NCI-H510A (cell line): ENCODE measurements at regions not wholly inside any gene's neighbourhood (a gene's known extent, or its start where the extent isn't known, plus 50 kb on each side); places are given as distances from the start of the nearest gene placed in this dataset.

ENCODE experiments used
- DNase-seq: peaks from one replicate; lab custom pipeline; 2025; lab: John Stamatoyannopoulos, UW

DNA sequence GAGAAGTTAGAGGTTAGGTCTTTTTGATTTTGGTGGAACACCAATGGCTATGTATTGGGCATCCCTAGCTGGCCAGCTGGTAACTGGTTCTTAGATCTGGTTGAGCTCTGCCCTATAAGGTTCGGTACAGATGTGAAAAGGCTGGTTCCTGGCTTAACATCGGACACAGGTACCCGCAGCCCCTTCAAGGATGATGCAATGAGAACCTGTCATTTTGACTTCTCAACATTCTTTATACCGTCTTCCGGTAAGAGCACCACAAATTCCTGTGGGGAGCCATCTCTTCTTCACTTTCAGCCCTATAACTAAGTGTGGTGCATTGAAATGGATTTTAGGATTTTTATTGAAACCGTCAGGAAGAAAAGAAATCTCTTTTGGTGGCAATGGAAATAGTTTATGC, 222.8 kb downstream of the ADAMTS9 start:
- no peak for DNase-seq

DNA sequence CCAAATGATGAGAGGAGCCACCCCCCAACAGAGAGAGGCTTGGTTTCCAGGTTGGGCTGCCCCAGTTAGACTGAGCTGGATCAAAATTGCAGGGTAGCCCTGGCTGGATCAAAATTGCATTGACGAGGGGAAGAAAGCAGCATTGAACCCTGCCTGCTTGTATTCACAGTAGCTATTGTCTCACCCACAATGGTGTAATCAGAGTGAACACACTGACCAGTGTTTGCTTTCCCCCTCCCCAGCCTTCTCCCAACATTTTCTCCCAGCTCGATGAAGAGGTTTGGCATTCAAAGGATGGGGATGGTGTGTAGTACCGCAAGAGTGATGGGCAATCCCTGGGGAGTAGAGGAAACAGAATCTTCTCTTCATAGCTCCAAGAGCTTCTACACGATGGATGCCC, 223.8 kb downstream of the ADAMTS9 start:
- no peak for DNase-seq

DNA sequence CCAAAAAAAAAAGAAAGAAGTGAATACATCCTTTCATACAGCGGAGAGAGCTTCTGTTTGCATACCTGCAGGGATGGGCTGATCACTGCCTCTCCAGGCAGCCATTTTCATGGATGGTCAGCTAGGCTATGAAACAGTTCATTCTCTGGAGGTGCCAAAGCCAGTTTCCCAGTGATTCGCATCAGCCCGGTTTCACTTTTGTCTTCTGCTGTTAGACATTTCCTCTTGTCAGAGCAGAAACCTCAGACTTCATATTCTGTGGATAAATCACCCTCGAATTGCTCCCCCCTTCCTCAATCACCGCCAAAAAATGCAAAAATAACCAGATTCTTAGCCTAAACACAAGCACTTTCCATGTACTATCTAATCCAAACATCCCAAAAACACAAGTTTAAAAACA, 225.6 kb downstream of the ADAMTS9 start:
- no peak for DNase-seq

DNA sequence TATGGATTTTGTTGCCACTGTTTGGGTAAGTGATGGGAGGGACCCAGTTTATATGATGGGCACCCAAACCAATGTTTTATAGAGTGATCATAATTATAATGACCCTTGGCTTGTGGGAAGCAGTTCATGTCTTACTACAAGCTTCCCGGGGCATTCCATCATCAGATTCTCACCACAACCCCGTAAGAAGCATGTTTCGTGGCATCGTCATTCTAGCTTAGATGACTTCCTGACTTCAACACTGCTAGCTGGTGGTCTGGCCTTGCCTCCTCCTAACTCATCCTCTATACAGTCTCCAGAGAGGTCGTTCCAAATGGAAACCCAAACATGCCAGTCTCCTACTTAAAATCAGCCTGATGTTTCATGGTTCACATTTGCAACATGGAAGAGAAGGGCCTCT, 226.9 kb downstream of the ADAMTS9 start:
- no peak for DNase-seq

DNA sequence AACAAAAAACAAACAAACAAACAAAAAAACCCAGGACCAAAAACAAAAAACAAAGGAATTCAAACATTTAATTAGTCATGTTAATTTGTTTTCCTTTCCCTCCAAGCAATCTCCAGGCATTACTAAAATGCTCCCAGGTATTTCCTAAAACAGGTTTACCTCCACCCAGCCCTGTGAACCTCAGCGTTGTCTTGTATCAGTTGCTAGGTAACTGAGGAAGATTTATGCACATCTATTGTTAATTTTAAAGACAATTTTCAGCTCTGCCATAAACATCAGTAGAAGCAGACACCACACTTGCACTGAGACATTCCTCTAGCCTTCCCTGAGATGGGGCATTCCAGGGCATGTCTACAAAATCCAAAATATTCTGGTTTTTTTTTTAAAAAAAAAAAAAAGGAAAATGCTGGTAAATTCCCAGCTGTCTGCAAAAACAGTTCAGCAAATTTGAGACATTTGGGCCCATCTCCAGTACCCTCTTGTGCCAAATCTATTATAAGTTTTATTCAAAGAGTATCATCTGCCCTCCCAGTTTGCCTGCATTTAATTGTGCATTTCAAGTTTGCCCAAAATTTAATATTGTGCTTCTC, 227.6 kb downstream of the ADAMTS9 start:
- no peak for DNase-seq

DNA sequence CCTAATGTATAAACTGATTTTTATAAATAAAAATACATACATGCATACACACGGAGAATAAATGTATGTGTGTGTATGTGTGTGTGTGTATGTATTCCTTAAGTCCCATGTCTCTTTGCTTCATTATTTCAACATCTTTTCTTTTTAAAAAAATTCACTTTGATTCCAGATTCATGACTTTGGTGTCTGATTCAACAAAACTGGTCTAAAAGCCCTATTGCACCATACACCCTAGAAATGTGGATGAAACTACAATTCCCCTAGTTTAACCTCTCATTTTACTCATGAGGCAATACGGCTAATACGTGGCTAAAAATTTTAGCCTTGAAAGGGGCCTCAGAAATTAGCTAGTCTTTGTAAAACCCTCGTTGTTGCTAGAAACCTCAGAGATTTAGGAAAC, 228.1 kb downstream of the ADAMTS9 start:
- no peak for DNase-seq

DNA sequence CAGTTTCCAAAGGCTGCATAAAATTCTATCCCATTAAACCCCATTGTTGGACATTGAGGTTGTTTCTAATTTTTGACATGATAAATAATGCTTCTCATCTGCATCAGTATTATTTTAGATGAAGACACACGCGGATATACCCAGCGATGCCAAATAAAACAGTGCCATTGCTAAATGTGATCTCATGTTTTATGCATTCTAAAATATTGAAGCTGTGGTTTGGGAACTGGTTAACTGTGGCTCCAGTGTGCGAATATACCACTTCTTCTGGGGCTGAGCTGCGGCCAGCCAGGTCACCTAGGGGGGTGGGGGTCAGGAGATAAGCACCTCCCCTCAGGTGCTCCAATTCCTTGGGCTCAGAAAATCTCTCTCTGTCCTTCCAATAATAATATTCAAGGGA, 230.0 kb downstream of the ADAMTS9 start:
- DNase-seq = no peak

DNA sequence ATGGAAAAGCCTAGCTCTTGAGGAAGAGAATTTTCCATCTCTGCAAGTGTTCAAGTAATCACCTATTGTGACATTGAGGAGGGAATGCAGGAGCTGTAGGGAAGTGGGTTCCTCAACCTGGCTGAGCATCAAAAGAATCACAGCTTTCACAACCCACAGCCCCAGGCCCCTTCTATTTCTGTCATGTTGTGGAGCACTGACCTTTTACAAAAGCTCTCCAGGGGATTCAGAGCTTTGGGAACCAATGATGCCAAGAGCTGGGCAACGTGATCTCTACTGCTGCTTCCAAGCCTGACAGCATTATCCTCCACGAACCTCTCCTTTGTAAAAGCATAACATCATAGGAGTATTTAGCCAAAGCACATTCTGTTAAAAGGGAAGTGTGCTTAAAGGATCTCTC, 231.1 kb downstream of the ADAMTS9 start:
- DNase-seq = no peak

DNA sequence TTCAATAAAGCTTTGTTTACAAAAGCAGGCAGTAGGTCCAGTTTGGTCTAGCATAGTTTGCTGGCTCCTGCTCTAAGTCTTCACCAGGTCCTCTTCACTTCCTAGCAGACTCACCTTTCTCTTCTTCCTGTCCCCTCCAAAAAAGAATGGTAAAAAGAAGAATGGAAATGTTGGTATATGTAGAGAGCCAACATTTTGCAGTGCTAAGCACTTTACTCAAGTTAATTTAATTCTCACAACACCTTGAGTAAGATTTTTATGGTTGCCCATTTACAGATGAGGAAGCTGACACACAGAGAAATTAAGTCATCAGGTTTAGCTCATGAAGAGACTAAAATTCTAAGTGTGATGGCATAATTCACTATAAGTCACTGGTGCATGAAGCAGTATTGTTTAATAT, 230.1 kb upstream of the PRICKLE2 start:
- no peak for DNase-seq

DNA sequence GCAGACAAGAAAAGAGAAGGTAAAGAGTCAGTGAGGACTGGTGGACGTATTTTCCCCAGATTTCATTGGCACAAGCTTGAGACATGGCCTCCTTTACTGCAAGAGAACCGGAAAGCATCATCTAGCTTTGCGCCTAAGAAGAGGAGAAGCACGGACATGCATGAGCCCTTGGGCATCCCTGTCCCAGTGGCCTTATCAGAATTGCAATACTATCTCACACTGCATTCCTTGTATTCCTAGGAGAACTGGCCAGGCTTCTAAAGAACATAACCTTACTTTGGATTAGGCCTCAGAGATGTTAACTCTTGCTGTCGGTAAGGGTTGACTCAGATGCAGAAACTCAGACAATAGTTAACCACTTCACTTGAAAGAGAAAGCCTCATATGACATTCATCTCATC, 229.5 kb upstream of the PRICKLE2 start:
- DNase-seq = no peak

DNA sequence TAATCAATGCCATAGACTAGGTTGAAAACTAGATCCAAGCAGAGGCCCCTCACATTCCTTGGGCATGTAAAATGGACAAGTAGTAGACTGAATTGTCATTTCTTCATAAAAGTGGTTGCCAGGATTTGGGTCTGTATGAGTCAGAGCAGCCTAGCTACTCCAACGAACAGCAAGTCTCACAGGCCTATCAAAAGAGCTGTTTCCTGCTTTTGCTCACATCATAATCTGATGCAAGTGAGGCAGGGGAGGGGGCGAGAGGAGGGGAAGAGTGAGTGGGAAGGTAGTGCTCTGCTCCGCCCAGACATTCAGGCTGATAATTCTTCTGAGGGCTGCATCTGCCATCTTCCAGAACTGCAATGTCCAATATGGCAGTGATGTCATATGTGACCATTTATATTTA, 228.9 kb upstream of the PRICKLE2 start:
- no peak for DNase-seq

DNA sequence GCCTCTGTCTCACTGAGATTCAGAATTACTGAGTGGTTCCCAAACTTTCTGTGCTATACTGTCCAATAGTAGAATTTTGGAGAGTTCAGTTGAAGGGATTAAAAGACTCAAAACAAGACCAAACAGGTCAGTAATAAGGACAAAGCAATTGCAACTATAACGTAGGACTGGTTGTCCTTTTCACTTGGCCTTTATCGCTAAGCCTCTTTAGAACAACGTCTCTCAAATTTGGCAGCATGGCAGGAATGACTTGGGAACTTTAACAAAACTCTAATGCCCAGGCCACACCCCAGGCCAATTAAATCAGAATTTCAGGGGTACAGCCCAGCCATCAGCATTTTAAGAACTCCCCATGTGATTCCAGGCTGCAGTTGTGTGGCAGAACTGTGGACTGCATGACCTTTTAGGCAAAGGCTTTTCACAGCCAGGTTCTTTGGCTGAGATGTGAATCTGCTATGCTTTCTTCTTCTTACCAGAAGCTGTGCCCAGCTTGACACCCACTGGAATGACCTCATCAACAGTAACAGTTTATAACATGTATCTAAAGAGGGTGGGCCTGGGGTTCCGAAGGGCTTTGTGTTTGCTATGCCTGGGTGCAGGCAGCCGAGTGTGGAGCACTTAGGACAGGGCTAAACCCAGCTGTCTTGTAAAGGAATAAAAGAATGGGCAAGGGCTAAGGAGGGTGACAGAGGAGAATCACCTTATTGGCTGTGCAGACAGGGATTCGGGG, 226.2 kb upstream of the PRICKLE2 start:
- no peak for DNase-seq

DNA sequence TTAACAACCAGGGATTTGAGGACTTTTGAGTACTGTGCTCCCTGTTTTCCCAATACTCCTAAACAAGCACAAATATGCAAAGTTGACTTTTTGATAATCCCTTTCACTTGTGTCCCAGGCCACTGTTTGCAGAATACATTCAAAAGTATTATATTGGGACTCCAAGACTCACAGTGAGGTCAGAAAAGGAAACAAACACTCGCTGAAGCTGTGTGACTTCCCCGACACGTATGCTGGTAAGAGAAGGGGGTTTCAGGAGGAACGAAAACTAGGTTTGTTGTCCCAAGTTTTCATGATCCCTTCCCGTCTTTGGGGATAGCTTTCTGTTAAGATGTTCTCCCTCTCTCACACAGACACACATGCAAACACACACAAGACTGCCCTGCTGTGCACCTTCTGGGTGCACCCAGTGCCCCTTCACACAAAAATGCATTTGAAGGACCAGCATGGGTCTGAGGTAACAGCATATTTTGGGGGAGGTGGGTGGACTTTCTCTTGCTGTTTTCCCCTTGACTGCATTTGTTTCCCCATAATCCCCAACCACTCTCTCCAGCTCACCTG, 225.2 kb upstream of the PRICKLE2 start:
- no peak for DNase-seq

DNA sequence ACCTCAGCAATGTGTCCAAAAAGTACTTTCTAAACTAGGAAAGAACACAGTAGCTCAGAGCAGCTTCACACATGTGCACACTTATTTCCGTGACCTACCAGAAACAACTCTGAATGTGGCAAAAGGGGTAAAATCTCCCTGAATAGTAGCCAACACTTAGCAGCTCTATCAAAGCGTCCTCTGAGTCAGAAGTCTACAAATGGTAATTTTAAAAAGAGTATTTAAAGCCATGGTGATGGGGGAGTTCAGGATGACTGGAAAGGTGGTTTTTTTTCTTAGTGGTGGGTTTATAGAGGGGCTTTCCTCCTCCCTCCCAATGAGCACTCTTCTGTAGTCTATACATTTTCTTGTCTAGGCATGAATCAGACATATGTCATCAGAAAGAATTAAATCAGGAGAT, 223.8 kb upstream of the PRICKLE2 start:
- no peak for DNase-seq

DNA sequence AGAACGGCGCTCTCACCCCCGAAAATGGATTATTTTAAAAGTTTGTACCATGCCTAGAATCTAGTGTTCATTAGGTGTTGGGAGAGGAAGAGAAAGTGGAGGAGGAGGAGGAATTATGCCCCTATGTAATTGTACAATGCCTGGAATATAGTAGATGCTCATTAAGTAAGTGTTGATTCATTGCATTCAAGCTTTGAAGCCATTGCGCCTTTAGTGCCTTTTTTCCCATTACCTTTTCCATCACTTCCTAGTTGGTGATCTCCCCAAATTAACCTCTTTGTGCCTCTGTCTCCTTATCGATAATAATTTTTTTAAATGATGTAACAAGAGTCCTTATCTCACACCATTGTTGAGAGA, 220.7 kb upstream of the PRICKLE2 start:
- no peak for DNase-seq

DNA sequence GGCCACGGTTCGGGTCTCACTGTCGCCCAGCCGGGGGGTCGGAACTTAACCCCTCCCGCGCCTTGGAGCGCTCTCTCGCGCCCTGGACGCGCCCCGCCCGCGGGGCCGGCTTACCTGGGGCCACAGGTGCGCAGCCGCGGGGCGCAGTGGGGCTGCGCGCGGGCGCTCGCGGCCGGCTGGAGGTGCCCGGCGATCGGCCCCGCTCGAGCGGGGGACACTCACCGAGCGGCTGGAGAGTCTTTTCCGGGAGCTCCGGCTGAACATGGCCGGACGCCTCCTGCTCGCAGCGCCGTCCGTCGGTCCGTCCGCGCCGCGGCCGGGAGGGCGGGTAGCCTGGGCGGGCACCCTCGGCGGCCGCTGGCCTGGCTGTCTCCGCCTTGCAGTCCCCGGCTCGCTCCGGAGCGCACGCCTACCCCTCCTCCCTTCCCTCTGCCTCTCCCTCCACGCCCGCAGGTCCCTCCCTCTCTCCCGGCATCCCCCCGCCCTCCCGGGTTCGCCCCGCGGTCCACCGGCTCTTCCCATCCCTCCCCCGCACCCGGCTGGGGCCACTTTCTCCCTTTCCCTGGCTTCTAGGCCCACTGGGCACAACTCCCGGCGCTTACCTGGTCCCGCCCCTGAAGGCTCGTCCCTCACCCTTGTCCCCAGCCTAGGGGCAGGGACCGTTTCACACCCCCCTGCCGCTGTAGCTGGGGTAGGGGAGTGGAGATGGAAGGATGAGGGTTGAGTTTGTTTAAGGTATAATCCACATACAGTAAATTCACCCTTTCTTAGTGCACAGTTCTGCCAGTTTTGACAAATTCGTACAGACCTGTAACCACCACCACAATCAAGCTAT, 220.1 kb upstream of the PRICKLE2 start:
- DNase-seq = peak; percentile 30

DNA sequence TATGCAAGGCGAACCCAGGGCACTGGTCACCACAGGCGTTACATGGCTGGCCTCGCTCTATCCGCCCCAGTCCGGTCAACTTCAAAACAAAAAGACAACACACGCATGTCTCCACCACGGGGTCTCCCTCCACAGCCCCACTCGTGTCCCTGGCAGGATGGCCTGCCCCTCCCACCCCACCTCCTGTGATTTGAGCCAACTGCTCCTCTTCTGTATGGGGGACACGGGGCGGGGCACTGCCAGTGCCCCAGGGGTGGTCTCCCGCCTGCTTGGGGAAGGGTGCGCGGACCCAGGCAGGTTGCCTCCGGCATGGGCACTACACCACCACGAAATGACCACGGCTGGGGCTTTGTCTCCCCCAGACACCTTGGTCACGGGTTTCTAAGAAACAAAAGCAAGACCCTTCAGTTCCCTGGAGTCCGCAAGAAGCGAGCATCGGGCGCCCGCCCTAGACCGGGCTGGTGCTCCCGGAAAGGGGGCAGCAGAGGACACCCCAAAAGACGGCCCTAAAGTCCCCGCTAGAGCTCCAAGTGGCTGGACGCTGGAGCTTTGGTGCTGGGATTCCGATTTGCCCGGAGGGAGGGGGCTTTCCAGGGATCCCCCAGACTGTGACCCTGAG, 219.3 kb upstream of the PRICKLE2 start:
- no peak for DNase-seq

DNA sequence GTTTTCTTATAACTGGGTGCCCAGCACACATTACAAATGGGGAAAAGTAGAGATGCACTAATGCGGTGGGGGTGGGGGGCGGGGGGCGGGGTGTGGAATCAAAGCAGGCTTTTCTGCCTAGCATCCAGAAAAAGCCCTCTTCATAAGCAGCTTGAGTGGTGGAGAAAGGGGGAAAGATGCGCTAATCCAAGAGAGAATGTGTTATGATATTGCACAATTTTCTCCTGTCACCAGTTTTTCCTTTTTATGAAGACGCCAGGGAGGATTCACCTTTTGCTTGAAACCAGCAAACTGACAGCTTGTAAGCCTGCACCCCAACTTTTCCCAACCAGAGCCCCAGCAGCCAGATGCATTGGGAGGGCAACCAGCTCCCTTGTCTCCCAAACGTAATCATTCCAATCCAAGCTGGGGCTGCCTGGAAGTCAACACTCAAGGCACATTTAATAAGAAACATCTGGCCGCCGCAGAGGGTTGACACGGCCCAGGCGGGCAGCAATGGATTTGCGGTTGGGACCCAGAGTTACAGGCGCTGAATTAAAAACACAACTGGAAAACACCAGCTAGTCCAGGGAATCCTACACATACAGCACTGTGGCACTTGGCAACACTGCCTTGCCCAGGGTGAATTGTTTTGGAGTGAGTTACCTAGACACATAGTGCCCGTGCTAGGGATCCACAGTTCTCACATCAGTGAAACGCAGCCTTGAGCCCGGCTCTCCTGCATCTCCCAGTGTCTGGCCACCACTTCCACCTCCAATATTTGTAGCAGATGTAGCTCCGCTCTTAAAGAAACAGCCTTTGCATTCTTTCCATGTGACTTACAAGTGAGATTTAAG, 218.5 kb upstream of the PRICKLE2 start:
- no peak for DNase-seq

DNA sequence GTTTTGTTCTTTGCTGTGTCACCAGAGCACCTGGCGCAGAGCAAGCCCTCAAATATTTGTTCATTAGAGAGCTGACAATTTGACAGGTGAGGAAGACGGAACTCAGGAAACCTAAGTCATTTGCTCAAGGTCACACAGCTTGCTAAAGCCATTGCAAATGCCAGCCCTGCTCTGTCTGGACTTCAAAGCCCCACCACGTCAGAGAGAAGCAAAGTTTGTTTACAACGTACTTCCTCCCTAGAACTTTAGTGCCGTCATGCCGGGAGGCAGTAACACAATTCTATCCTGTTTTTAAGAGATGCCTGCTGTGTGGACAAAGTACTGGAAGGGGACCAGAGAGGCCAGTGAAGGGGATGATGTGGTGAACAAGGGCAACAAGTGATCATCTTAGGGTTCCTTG, 216.6 kb upstream of the PRICKLE2 start:
- peak; percentile 35 for DNase-seq

DNA sequence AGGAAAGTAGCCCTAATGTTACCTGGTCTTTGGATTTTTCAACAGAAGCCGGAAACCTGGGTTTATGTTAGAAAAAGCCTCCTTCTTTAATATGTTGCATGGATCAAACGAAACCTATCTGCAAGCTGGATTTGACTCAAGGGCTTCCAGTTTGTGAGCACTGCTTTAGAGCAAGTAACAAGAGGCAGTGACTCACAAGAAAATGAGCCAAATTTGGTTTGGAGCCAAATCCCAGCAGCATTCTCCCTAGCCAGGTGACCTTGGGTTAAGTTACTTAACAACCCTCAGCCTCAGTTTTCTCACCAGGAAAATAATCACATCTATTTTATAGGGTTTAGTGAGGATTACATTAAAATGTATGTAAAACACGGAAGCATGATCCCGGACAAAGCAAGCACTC, 215.2 kb upstream of the PRICKLE2 start:
- DNase-seq = no peak

DNA sequence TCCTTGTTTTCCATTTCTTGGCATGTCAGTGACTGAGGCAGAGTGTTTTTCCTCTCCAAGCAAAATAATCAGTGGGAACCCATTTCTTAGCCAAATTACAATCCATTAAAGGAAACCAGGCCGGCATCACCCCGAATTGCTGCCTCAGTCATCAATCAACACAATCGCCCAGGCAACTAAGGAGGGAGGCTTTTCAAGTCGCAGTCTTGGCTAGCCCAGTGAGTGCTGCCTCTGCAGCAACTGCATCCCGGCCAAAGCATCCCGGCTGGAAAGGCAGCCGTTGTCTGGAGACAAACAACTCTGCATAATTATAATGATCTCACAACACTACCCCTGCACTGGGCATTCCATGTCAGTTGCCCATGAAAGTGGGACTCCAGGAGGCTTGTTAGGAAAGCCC, 213.5 kb upstream of the PRICKLE2 start:
- no peak for DNase-seq

DNA sequence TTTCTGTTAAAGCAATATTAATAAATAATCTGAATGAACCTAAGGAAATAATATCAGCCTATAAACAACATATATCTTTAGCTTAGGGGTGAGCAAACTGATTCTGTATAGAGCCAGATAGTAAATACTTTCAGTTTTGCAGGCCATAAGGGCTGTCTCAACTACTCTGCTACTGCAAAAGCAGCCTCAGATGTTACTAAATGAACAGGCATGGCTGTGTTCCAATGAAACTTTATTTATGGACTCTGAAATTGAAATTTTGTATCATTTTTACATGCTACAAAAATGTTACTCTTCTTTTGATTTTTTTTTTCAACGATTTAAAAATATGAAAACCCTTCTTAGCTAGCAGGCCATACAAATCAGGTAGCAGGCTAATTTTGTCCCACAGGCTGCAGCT, 212.8 kb upstream of the PRICKLE2 start:
- no peak for DNase-seq
